Fibroblast of mammary gland (primary cell): ENCODE measurements at regions not wholly inside any gene's neighbourhood (a gene's known extent, or its start where the extent isn't known, plus 50 kb on each side); places are given as distances from the start of the nearest gene placed in this dataset.

Source experiments
- DNase-seq: peaks from one replicate; pipeline ENCODE4 v3.0.0-alpha.2; 2010; ENCODE audit warnings: low read depth
- H3K4me3 ChIP-seq: 2 replicates; pipeline ENCODE4 v1.5.1; 2011; ENCODE audit warnings: low read depth, mild to moderate bottlenecking, low read length, moderate library complexity; ENCODE audit not compliant: control insufficient read depth
- TF ChIP-seq, protein P1 (sequence below): conservative IDR thresholded peaks from 2 replicates; pipeline ENCODE4 v1.5.1; 2011; ENCODE audit warnings: low read depth, low read length, inconsistent platforms; ENCODE audit not compliant: control insufficient read depth, insufficient read depth

DNA sequence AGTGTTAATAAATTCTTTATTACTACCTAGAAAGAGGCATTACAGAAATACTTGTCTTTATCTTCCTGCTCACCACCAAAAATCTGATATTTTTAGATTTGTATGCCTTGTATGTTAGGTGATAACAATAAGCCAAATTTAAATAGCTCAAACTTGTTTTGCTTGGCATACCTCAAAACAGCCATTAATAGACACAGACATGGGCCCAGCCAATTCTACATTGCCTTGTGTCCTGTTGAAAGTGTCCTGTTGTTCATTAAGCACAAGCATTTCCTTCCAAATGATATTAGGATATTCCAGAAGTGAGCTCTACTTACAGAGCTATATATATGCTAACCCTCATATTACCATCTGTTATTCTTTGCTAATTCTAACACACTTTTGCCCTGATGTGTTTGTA, 438.6 kb upstream of the ZNF385D start:
- TF ChIP-seq, protein P1, sequence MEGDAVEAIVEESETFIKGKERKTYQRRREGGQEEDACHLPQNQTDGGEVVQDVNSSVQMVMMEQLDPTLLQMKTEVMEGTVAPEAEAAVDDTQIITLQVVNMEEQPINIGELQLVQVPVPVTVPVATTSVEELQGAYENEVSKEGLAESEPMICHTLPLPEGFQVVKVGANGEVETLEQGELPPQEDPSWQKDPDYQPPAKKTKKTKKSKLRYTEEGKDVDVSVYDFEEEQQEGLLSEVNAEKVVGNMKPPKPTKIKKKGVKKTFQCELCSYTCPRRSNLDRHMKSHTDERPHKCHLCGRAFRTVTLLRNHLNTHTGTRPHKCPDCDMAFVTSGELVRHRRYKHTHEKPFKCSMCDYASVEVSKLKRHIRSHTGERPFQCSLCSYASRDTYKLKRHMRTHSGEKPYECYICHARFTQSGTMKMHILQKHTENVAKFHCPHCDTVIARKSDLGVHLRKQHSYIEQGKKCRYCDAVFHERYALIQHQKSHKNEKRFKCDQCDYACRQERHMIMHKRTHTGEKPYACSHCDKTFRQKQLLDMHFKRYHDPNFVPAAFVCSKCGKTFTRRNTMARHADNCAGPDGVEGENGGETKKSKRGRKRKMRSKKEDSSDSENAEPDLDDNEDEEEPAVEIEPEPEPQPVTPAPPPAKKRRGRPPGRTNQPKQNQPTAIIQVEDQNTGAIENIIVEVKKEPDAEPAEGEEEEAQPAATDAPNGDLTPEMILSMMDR: no peak
- no peak overlapping the region for H3K4me3 ChIP-seq
- DNase-seq: no peak

GRCh38 chr3:22199095-22199494, 448.1 kb upstream of the ZNF385D start:
- no peak for DNase-seq
- H3K4me3 ChIP-seq: no peak overlapping the region
- TF ChIP-seq, protein P1: no peak

GRCh38 chr3:22208844-22209243, 457.8 kb upstream of the ZNF385D start:
- H3K4me3 ChIP-seq: no peak overlapping the region
- TF ChIP-seq, protein P1: no peak

DNA sequence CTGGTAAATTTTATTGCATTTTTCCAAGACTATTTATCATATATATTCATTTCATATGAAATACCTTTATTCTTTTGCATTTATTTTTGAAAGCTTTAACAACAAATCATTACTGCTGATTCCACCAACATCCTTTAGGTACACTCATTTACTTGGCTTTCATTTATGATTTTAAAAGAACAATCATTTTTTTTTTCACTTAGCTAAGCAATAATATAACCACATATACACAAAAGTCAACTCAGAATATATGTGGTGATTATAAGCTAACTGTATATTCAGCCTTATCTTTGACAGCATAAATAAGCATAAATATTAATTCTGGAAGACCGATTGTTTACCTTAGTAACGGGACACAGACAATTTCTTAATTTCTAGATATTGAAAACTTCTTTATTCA, 458.6 kb upstream of the ZNF385D start:
- H3K4me3 ChIP-seq: no peak overlapping the region
- no peak for DNase-seq
- TF ChIP-seq, protein P1: no peak

More at GRCh38 chr3:22208844-22209243, 457.8 kb upstream of the ZNF385D start:
- DNase-seq: no peak

DNA sequence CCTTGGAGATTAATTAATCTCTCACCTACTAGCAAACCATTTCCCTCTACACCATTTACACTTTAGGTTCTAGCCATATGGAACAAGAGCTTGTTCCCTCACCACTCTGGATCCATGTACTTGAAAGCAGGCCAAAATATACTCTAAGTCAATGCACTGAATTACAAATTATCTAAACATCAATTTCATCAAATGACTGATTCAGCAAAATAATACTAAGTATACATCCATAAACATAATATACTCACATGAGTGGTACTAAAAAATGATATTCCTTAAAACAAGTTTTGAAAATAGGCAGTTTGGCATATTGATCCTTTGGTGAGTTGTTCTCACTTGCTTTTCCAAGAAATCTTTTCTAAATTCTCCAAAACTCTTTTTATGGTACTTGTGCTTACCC, 459.7 kb upstream of the ZNF385D start:
- TF ChIP-seq, protein P1: no peak
- DNase-seq: no peak
- H3K4me3 ChIP-seq: no peak overlapping the region

- TF ChIP-seq, protein P1: no peak
- H3K4me3 ChIP-seq: no peak overlapping the region
- DNase-seq: peak; percentile 11
Observed at GRCh38 chr3:22216601-22217000, 465.6 kb upstream of the ZNF385D start.

- H3K4me3 ChIP-seq: no peak overlapping the region
- no peak for DNase-seq
- TF ChIP-seq, protein P1: no peak
Observed at GRCh38 chr3:22225161-22225560, 474.2 kb upstream of the ZNF385D start.
